Ovary (tissue), 3 donors: ENCODE measurements at regions not wholly inside any gene's neighbourhood (a gene's known extent, or its start where the extent isn't known, plus 50 kb on each side); places are given as distances from the start of the nearest gene placed in this dataset.
"Not testable (repeated sequence)": the region's sequence is repeated elsewhere in the genome, so short reads cannot be mapped to it uniquely, and the experiment has no call there.

Source experiments
- CTCF ChIP-seq, 3 donors: fragments of 450-650 bp in 2 of 3; fragments of 200-600 bp in 1 of 3; IDR thresholded peaks; one replicate each; pipeline versions ENCODE4 v1.5.1 to v1.8.0; 2016 to 2022; ENCODE audit warnings: antibody characterized with exemption in 3 of 3, mild to moderate bottlenecking in 1 of 3
- EP300 ChIP-seq: sonication (generic); formaldehyde crosslinking; IDR thresholded peaks from one replicate; pipeline ENCODE4 v1.6.1; 2017; ENCODE audit warnings: antibody characterized with exemption
- POLR2A ChIP-seq: fragments of 450-650 bp; IDR thresholded peaks from one replicate; pipeline ENCODE4 v1.6.1; 2017; ENCODE audit warnings: antibody characterized with exemption, mild to moderate bottlenecking, moderate library complexity
- donor health status: DM: no; HTN: no; CAD: no.

GRCh38 chr12:31791265-31791664 lies 62.4 kb upstream of the AMN1 start:
- not testable (repeated sequence) for TF ChIP-seq CTCF (IDR thresholded peaks at IDR 0.05); POLR2A; EP300
